ENCODE measurements at regions not wholly inside any gene's neighbourhood (a gene's known extent, or its start where the extent isn't known, plus 50 kb on each side); places are given as distances from the start of the nearest gene placed in this dataset.
"Not testable (repeated sequence)": the region's sequence is repeated elsewhere in the genome, so short reads cannot be mapped to it uniquely, and the experiment has no call there.

GRCh38 chr1:95167503-95167902, 50.3 kb downstream of the TLCD4 start:
- DNase-seq: not testable (repeated sequence)

GRCh38 chr1:95168028-95168427, 50.9 kb downstream of the TLCD4 start:
- no peak for DNase-seq

DNA sequence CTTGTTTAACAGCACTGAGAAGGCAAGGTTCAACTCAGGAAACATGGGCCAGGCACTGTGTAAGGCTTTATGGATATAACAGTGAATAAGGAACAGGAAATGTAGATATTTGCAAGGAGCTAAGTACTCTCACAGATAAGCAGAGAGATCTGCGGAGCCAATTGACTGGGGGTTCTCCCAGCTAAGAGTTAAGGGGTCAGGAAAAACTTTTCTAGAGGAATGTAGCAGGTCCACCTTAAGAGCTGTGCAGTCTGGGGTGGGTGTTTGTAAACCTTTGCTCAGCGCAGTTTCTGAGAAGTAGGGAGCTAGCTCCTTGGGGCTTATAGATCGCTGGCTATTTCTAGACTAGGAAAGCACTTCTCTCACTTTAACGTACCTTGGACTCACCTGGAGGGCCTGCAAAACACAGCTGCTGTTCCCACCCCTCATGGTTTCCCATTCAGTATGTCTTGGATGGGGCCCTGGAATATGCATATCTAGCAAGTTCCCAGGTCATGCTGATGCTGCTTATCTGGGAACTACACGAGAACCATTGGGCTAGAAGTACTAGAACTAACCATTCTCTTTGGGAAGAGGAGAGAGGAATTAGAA, 51.7 kb downstream of the TLCD4 start:
- DNase-seq: no peak

DNA sequence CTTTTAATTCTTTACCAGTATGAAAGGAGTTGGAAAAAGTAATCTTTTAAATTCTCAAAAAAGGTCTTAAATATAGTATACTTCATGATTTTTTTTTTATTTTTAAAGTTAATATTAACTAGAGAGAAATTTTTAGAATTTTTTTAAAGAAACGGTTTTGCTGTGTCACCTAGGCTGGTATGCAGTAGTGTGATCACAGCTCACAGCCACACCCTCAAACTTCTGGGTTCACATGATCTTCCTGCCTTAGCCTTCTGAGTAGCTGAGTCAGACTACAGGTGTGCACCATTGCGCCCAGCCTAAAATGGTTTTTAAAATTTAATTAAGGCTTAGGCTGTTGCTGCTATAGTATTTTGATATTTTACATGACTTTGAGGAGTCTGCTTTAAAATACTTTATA, 52.4 kb downstream of the TLCD4 start:
- no peak for DNase-seq

DNA sequence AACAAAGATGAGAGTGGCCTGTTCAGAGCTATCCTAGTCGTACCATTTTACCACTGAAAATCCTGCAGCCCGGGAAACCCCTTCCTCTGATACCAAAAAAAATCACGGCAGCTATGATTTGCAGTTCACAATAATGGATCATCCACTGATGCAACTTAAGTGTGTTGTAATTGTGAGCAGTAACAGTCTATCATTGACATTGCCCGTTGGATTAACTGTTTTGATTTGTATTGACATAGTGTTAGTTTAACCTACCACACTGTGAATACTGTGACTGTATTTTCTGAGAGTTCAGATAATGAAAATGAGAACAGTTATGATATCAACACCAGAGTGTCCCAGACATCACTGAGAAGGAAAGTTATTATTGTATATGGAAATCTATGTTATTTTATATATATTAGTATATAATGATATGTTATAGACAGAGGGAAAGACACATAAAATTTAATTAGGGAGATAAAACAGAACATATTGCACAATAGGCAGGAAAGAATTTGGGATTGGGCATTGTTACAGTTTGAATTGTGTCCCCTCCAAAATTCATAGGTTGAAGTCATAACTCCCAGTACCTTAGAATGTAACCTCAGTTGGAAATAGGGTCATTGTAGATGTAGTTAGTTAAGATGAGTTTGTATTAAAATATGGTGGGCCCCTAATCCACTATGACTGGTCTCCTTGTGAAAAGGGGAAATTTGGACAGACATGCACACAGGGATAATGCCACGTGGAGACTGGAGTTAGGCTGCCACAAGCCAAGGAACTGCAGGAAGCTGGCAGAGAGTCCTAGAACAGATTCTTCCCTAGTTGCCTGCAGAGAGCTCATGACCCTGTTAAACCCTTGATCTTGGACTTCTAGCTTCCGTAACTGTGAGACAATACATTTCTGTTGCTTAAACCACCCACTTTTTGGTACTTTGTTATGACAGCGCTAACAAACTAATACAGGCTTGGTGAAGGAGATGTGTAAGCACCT, 54.4 kb downstream of the TLCD4 start:
- no peak for DNase-seq

DNA sequence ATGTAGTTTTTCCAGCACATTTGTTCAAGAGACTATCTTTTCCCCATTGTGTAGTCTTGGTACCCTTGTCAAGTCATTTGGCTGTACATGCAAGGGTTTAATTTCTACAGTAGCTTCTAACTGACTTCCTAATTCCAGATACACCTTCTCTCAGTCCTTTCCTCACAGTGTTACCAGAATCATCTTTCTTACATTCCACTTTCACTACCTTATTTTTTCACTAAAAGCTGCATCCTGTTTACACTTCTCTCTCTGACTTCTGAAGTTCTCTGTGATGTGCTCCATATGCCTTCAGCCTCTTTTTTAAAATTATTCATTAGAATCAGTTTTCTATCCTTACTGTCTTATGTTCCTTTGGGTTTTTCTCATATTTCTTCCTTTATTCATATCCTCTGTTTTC, 57.1 kb upstream of the RWDD3 start:
- DNase-seq: no peak

DNA sequence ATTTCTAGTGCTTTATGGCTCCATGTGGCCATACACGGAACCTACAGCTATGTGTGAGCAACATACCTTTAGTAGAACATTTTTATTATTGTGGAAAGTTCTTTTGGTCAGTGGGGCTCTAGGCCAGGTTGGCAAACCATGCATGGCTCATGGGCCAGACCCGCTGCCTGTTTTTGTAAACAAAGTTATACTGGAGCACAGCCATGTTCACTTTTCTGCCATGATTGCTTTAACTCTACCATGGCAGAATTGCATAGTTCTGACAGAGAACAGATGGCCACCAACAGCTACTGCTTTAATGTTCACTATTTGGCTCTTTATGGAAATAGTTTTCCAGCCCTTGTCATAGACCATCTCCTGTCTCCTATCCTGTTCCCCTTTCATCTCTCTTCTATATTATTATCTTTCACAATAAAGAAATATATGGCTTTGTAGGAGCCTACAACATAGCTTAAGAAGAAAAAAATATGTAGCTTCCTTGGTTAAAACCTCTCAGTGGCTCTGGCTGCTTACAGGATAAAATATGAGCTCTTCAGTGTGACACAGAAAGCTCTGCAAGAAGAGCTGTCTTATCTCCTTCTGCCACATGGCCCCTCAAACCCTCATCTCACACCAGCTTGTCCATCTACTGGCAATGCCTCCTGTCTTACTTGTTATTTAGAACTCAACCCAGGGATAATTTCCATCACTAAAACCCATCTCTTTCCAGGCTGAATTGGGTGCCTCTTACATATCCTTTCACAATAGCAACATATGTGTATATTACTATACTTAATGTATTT, 54.6 kb upstream of the RWDD3 start:
- no peak for DNase-seq

- no peak for DNase-seq
Measured at GRCh38 chr1:95180371-95180770, 53.6 kb upstream of the RWDD3 start.

DNA sequence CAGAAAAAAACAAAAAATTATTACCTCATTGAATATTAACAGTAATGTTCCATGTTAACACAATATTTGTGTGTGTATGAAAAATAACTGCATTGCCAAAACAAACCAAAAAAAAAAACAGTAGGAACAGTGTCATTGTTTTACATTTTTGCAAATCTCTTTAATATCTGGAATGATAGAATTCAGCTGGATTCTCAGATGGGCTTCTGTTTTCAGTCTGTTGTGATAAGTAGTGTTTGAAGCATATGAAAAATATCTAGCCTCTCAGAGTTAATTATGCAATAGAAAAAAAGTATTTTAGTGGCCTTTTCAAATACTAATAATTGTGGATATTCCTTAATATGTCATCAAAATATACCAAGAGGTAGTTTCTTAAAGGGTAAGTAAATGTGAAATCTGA, 52.9 kb upstream of the RWDD3 start:
- no peak for DNase-seq

- DNase-seq: peak; percentile 29 to 43
Measured at GRCh38 chr1:95183952-95184351, 50.1 kb upstream of the RWDD3 start.

Measured in right lung (tissue), 2 donors.